ENCODE measurements at regions not wholly inside any gene's neighbourhood (a gene's known extent, or its start where the extent isn't known, plus 50 kb on each side); places are given as distances from the start of the nearest gene placed in this dataset.

DNA sequence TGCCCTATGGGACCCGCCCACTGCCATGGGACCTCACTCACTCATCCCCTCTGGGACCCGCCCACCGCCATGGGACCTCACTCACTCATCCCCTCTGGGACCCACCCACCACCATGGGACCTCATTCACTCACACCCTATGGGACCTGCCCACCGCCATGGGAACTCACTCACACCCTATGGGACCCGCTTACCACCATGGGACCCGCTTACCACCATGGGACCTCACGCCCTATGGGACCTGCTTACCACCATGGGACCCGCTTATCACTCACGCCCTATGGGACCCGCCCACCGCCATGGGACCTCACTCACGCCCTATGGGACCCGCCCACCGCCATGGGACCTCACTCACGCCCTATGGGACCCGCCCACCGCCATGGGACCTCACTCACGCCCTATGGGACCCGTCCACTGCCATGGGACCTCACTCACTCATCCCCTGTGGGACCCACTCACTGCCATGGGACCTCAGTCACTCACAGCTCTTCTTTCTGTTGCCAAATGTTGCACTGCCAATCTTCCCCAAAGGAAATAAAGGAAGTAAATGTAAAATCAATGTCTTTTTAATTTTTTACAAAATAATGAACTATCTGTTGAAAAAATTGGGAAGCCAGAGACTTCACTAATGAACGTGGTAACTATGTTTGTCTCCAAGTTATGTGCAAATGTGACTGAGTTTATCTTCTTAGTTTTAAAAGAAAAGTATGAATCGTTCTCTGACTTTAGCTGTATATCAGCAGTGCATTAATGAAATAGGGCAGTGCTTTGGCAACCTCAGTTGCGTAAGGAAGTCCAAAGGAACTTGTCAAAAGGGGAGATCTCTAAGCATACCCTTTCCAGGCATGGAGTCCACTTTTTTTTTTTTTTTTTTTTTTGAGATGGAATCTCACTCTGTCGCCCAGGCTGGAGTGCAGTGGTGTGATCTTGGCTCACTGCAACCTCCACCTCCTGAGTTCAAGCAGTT lies 101.5 kb upstream of the MGAT5 start:
- no peak for DNase-seq

GRCh38 chr2:134153294-134153880 lies 100.5 kb upstream of the MGAT5 start:
- no peak for DNase-seq

DNA sequence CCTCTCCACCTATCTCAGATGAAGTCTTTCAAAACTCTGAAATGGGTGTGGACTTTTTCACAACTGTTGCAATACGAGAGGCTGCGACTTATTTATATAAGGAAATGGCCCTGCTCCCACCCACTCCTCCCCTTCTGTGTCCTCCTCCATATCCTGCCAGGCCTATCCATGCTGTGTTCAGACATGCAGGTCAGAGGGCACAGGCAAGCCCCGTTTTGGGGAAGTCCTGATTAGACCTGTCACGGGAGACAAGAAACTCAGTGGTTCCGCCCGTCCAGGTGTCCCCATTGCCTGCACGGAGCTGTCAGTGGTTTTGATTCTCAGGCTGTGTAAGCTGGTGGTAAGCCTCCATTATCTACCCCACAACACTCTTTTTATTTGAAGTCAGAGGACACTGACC lies 99.6 kb upstream of the MGAT5 start:
- no peak for DNase-seq

DNA sequence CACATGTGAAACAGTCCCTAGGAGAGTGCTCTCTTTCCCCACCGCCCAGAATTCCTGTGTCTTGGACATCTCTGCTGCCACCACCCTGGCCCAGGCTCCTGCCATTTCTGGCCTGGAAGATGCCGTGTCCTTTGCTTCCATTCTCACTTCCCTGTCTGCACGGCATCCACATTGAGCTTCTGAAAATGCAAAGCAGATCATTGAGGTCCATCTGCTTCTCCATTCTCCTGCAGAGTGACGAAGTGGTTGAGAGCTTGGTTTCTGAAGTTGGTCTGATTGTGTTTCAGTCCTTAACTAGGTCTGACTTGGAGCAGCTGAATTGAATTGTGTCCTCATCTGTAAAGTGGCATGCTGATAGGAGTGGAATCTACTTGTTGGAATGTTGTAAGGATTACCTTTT lies 98.7 kb upstream of the MGAT5 start:
- DNase-seq = no peak

GRCh38 chr2:134158295-134158694 lies 95.6 kb upstream of the MGAT5 start:
- no peak for DNase-seq

DNA sequence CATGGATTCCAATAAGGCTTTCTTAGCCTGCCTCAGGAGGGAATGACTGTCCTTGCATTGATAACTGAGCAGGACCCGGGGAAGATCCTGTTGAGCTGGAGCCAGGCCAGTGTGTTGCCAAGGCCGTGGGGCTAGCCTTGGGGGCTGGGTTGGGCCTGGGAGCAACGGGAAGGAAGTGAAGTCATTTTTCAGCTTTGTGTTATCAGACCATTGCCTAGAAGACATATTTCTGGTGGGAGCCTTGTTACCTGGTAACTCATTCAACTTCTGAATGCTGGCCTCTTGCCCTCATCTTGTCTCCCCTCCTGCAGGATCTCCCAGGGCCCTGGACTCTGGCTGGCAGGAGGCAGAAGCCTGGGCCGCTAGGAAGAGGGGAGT lies 92.7 kb upstream of the MGAT5 start:
- DNase-seq = peak; percentile 60

- DNase-seq = no peak
Observed at GRCh38 chr2:134163336-134163735, 90.5 kb upstream of the MGAT5 start.

DNA sequence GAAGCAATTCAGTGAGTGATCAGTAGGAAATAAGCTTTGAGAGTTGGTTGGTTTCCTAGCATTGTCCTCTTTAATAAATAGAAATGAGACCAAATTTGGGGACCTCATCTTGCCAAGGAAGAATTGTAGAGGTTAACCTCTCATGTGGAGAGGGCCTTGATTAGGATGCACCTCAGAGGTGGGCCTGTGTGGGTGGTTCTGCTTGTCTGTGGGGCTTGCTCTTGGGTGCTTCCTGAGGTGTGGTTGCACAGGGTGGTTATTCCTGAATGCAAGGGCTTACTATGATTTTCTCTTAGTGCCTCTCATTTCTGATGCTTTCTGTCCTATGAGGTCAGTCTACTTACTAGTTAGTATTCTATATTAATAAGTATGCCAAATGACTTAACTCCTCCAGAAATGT lies 89.6 kb upstream of the MGAT5 start:
- no peak for DNase-seq

GRCh38 chr2:134167015-134167414 lies 86.9 kb upstream of the MGAT5 start:
- no peak for DNase-seq

DNA sequence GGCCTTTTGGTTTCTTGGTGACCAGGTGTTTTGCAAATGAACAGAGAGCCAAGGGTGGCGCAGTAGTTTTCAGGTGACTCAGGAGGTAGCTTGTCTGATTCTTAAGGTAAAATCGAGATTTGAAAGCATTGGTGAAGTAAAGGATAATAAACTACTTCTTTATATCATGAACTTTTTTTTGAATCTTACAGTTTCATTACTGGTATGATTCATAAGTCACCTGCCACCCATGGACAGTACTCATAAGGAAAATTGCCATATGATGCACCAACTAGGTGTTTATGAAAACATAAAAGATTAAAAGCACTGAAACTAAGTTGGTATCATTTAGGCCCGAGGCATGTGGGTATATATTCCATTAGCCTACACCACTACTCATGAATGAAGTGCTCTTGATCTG lies 84.1 kb upstream of the MGAT5 start:
- no peak for DNase-seq

GRCh38 chr2:134170294-134170693 lies 83.6 kb upstream of the MGAT5 start:
- no peak for DNase-seq

DNA sequence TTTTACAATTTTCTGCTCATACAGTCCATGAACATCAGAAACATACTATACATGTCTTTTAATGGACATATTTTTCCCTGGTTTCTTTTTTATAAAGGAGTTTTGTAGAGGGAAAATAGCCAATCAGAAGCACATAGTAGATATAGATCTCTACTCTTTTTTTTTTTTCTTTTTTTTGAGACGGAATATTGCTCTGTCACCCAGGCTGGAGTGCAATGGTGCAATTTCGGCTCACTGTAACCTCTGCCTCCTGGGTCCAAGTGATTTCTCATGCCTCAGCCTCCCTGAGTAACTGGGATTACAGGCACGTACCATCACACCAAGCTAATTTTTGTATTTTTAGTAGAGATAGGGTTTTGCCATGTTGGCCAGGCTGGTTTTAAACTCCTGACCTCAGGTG lies 83.2 kb upstream of the MGAT5 start:
- no peak for DNase-seq

DNA sequence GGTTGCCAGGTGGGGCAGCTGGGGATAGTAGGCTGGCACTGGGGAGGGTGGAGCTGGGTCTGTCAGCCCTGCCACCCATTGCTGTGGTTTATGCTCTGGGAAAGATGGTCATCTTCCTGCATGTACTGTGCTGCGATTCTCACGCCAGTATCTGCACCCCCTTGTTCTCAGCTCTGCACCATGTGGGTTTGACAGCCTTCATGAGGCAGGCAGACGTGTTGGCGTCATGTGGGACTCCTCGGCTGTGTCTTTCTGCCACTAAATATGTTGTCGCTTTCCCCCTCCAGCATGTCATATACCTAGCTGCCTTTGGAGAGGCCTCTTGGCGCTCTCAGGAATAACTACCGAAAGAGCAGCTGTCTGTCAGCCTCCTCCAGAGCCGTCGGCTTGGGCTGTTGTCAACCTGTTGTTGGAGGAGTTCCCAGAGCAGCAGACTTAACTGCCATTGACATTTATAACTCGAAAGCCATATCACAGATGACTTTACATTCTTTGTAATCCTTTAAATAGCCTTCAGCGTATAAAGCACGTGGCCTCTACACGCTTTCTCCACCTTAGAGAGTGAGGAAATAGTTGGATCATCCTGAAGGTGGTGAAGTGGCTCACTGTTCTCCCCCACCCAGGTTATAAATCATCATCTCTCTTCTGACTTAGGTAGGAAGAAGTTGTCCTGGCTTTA lies 80.4 kb upstream of the MGAT5 start:
- DNase-seq = peak; percentile 54

DNA sequence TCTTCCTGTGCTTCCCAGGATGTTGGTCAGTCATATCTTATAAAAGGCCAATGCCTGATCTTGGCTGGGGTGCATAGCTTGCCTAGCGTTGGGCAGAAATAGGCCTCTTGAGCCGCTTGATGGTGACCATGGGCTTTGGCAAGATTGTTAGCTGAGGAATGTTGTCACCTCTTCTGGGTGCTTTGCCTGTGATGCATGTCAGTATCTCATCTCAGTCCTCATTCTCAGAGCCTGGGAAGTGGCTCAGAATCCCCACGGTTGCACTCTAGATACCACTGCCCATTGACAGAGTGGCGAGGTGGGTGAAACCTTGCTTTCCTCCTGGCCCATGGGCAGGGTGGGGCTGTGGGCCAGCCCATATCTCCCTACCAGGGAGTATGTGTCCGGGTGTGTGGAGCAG lies 79.2 kb upstream of the MGAT5 start:
- no peak for DNase-seq

DNA sequence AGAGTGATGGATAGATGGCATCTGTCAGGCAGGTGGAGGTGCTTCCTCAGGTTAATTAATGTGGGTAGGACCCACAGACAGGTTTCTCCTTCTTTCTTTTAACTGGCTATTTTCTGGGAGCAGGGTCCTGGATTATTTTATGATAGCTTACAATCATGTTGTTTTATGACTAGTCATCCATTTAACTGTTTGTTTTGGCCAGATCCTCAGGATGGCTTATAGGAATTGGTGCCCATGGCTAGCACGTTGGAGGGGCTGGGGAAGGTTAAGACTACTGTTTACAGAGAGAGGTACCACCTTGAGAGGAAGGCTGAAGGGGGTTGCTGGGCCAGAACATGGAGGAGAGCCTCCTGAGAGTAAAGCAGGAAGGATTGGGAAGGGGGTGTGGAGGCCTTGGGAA lies 78.0 kb upstream of the MGAT5 start:
- DNase-seq = no peak

DNA sequence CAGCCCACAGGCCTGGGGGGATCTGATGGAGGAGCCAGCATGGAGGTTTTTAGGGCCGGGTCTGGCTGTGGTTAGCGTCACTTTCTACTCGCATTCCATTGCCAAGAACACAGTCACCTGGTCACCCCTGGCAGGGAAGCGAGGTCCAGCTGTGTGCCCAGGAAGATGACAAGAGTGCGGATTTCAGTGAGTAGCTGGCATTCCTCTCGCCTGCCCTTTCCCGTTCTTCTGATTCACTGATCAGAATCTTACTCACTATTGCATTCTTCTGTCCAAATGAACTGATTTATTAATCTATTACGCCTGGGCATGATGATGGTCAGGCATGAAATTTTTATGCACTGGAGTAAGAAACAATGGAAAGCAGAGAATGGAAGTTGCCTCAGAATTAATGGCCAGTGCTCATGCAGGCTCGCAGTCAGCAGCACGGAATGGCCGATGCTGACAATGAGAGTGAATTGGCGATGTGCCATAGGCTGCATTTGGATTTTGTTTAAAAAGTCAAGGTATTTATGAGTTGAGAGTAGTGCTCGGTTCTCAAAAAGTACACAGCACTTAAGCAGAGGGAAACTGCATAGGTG lies 76.4 kb upstream of the MGAT5 start:
- DNase-seq = no peak

DNA sequence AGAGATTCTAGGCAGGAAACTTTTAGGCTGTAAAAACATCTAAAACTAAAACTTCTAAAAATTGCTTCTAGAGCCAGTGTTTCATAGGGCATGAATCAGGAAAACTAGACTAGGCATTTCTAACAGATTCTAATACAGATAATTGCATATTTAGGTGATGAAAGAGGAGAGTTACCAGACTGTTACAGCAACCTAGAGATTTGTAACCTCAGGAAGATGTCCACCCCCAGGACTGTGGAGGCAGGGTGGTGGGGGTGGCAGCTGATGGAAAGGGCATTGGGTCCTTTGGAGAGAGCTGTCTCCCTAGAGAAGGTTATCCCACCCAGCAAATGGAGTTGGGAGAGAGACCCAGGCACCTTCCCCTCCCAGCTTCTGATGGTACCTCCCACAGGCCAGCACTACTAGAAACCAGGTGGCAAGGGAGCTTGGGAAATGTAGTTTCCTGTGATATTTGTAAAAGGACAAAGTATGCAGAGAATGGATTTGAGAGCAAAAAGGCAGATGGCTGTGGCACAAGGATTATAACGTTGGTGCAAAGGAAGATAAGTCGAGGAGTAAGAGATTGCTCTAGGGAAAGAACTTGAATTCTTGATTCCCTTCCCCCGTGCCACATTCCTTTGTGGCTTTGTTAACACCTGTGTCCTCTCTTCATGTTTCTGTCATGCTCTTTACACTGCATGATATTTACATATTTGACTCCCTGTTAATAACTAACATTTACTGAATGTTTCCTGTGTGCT lies 75.6 kb upstream of the MGAT5 start:
- DNase-seq = no peak

- no peak for DNase-seq
Observed at GRCh38 chr2:134181219-134181618, 72.7 kb upstream of the MGAT5 start.

GRCh38 chr2:134183679-134184078 lies 70.2 kb upstream of the MGAT5 start:
- peak; percentile 55 for DNase-seq

DNA sequence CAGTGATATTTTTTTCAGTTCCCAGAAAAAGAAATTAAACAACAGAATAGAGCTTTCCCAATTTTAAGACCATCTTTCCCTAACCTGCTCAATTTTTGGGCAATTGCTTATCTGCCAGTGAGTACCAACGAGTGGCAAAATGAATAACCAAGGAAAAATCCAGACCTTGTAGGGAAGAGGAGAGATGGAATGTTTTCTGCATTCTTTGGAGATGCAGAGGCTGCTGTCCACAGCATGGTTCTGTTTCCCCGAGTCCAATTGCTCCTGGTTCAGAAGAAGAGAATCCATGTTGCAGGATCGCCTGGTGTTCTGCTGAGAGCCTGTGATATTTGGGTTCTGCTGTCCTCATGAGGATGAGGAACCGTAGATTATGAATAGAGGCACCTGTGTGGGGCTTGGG lies 68.2 kb upstream of the MGAT5 start:
- DNase-seq = no peak

GRCh38 chr2:134189009-134189720 lies 64.7 kb upstream of the MGAT5 start:
- DNase-seq = no peak

Data from right hindlimb (tissue), 1 donor.